ENCODE measurements at regions not wholly inside any gene's neighbourhood (a gene's known extent, or its start where the extent isn't known, plus 50 kb on each side); places are given as distances from the start of the nearest gene placed in this dataset.

GRCh38 chr14:58705066-58705465 is 67.3 kb downstream of the DACT1 start:
- DNase-seq (ENCODE audit: low read depth in 1 of 2, low spot score in 2 of 2): no peak
- Histone ChIP-seq H3K79me2 (ENCODE audit: control insufficient read depth in 1 of 2, insufficient read depth in 2 of 2, low read length in 2 of 2) (no peaks in the 10 kb centered on the region), H4K20me1 (replicated peaks in 1 of 2; ENCODE audit: control insufficient read depth in 1 of 2, insufficient read depth in 2 of 2, low read length in 2 of 2) (no peaks in the 10 kb centered on the region), H2AFZ (ENCODE audit: low read length) (no peak overlapping the region), H3K36me3 (ENCODE audit: control insufficient read depth in 2 of 4, insufficient read depth in 4 of 4, low read length in 3 of 4) (no peaks in the 10 kb centered on the region), H2AK5ac (ENCODE audit: low read depth, low read length) (no peak overlapping the region), H3K4me2 (ENCODE audit: insufficient read depth in 1 of 2, low read depth in 2 of 2, low read length in 2 of 2) (no peak overlapping the region), H3K27me3 (replicated peaks in 1 of 4; ENCODE audit: control insufficient read depth in 3 of 4, extremely low read depth in 1 of 4, insufficient read depth in 3 of 4, low read length in 3 of 4) (no peaks in the 10 kb centered on the region), H3K9ac (replicated peaks in 1 of 4; ENCODE audit: extremely low read depth in 1 of 4, low read depth in 3 of 4, low read length in 3 of 4) (no peak overlapping the region), H2BK20ac (ENCODE audit: low read length) (no peak overlapping the region), H3K14ac (ENCODE audit: insufficient read length) (no peak overlapping the region), H2BK5ac (ENCODE audit: low read depth, low read length) (no peak overlapping the region), H2BK120ac (replicated peaks; ENCODE audit: low read depth, low read length) (no peak overlapping the region), H3K23me2 (ENCODE audit: low read depth, low read length) (no peaks in the 10 kb centered on the region), H4K91ac (replicated peaks; ENCODE audit: insufficient read length, low read length) (no peak overlapping the region), H4K5ac (ENCODE audit: insufficient read length, low read depth, low read length) (no peak overlapping the region), H3K4me3 (ENCODE audit: extremely low read depth in 1 of 4, insufficient read depth in 2 of 4, low read depth in 3 of 4, low read length in 4 of 4) (no peak overlapping the region), H3K18ac (ENCODE audit: extremely low read depth, low read length) (no peak overlapping the region), H3K4me1 (replicated peaks in 1 of 4; ENCODE audit: control insufficient read depth in 3 of 4, insufficient read depth in 4 of 4, low read length in 3 of 4) (no peaks in the 10 kb centered on the region), H2BK15ac (ENCODE audit: low read length) (no peak overlapping the region), H3K4ac (replicated peaks; ENCODE audit: insufficient read length, low read depth, low read length) (no peak overlapping the region), H3K56ac (replicated peaks; ENCODE audit: insufficient read length, low read depth, low read length) (no peak overlapping the region), H3K23ac (ENCODE audit: insufficient read length) (no peak overlapping the region), H3K9me3 (ENCODE audit: insufficient read depth in 2 of 2, low read depth in 1 of 2, low read length in 1 of 2) (no peaks in the 10 kb centered on the region), H2BK12ac (ENCODE audit: low read depth, low read length) (no peak overlapping the region), H3K79me1 (ENCODE audit: low read depth, low read length) (no peaks in the 10 kb centered on the region), H4K8ac (ENCODE audit: extremely low read depth, insufficient read depth, low read length) (no peak overlapping the region), H3K27ac (ENCODE audit: low read depth, low read length) (no peak overlapping the region)
- no peak for FAIRE-seq
- CTCF ChIA-PET (ENCODE audit: partially characterized antibody): no interaction called here
- TF ChIP-seq RXRA (IDR thresholded peaks at IDR 0.05; ENCODE audit: insufficient read depth, low read depth, low read length): no peak
- TF ChIP-seq CHD2 (IDR thresholded peaks at IDR 0.05; ENCODE audit: low read length): no peak
- TF ChIP-seq TEAD4 (IDR thresholded peaks at IDR 0.05; ENCODE audit: low read depth, low read length): no peak
- TF ChIP-seq CHD1 (IDR thresholded peaks at IDR 0.05; ENCODE audit: low read depth, low read length): no peak
- TF ChIP-seq CBX8 (IDR thresholded peaks at IDR 0.05; ENCODE audit: borderline replicate concordance, low read depth, low read length): no peak
- POLR2A ChIA-PET (ENCODE audit: partially characterized antibody): no interaction called here
- WGBS, 2 experiments (ENCODE audit: extremely low coverage in 1 of 2, insufficient coverage in 1 of 2, insufficient read length in 1 of 2, insufficient replicate concordance in 2 of 2, low coverage in 1 of 2, low lambda C conversion rate in 2 of 2, missing lambda C conversion rate in 1 of 2): 85% methylated on average over 2 of the region's 2 CpGs; no CpG with 5 or more reads in 1 of the 2 experiments
